Endothelial cell of umbilical vein (primary cell): ENCODE measurements at regions not wholly inside any gene's neighbourhood (a gene's known extent, or its start where the extent isn't known, plus 50 kb on each side); places are given as distances from the start of the nearest gene placed in this dataset.

ENCODE experiments used
- BruUV-seq: library from RNA; stranded (reverse); fragments of 400-500 nt; replicated peaks from 2 replicates; lab custom pipeline; 2021; lab: Mats Ljungman, UMichigan
- CTCF ChIA-PET: fragments of 300-600, 350-600 bp; sonication (Branson Sonifier 250); formaldehyde crosslinking; loops from one replicate; lab custom pipeline; 2021; ENCODE audit warnings: antibody characterized with exemption, inconsistent platforms; lab: Charles Lee
- POLR2A ChIA-PET: fragments of 300-600, 350-600 bp; sonication (Branson Sonifier 250); formaldehyde crosslinking; loops from one replicate; lab custom pipeline; 2021; ENCODE audit warnings: antibody characterized with exemption, inconsistent platforms; lab: Charles Lee
- DNase-seq: peaks from one replicate; pipeline ENCODE4 v3.0.0-alpha.2; 2011; ENCODE audit warnings: low read depth, low spot score
- FAIRE-seq: peaks from 2 replicates; lab custom pipeline; 2011; peaks lifted over from hg19 to GRCh38; lab: Jason Lieb, UNC
- H2AFZ ChIP-seq: 2 replicates; pipeline ENCODE4 v1.6.0; 2012; ENCODE audit warnings: low read depth, low read length, control low read depth, inconsistent platforms
- H3K27ac ChIP-seq: 2 replicates; pipeline ENCODE4 v1.5.1; 2011; ENCODE audit warnings: low read depth, mild to moderate bottlenecking, control low read depth, low read length, moderate library complexity; ENCODE audit not compliant: insufficient read depth
- H3K27me3 ChIP-seq, 2 experiments: 2 replicates each; pipeline versions ENCODE4 v1.6.0 to v1.6.1; 2011; ENCODE audit warnings: low read length in 2 of 2, mixed read lengths in 1 of 2; ENCODE audit not compliant: control insufficient read depth in 2 of 2, insufficient read depth in 2 of 2
- H3K36me3 ChIP-seq, 2 experiments: 2 replicates in 1 of 2; 3 replicates in 1 of 2; pipeline ENCODE4 v1.5.1; 2011; ENCODE audit warnings: low read length in 2 of 2, mild to moderate bottlenecking in 1 of 2, moderate library complexity in 1 of 2; ENCODE audit not compliant: control insufficient read depth in 2 of 2, insufficient read depth in 2 of 2; ENCODE audit errors: extremely low read depth in 1 of 2
- H3K4me1 ChIP-seq: 3 replicates; pipeline ENCODE4 v1.5.1; 2011; ENCODE audit warnings: mild to moderate bottlenecking, low read length; ENCODE audit not compliant: control insufficient read depth, insufficient read depth; ENCODE audit errors: extremely low read depth
- H3K4me2 ChIP-seq: 2 replicates; pipeline ENCODE4 v1.6.1; 2011; ENCODE audit warnings: low read length, control low read depth, mixed read lengths; ENCODE audit not compliant: insufficient read depth
- H3K4me3 ChIP-seq, 3 experiments: fragments of 200-600 bp in 1 of 3; sonication (generic), shearing (Covaris generic) in 1 of 3; replicated peaks in 1 of 3; 2 replicates each; pipeline ENCODE4 v1.5.1; 2011 to 2016; ENCODE audit warnings: control low read depth in 3 of 3, low read length in 3 of 3, mild to moderate bottlenecking in 2 of 3, inconsistent platforms in 1 of 3, low read depth in 1 of 3, moderate library complexity in 1 of 3; ENCODE audit not compliant: insufficient read depth in 1 of 3
- H3K79me2 ChIP-seq: 2 replicates; pipeline ENCODE4 v1.6.0; 2012; ENCODE audit warnings: low read length, inconsistent platforms; ENCODE audit not compliant: control insufficient read depth, insufficient read depth
- H3K9ac ChIP-seq: replicated peaks from 2 replicates; pipeline ENCODE3; 2011; ENCODE audit warnings: low read length, control low read depth; ENCODE audit not compliant: insufficient read depth; ENCODE audit errors: extremely low read depth
- H3K9me1 ChIP-seq: replicated peaks from 3 replicates; pipeline ENCODE4 v1.6.0; 2011; ENCODE audit warnings: mild to moderate bottlenecking, low read length; ENCODE audit not compliant: control insufficient read depth, insufficient read depth; ENCODE audit errors: extremely low read depth
- H3K9me3 ChIP-seq: replicated peaks from 2 replicates; pipeline ENCODE4 v1.5.1; 2012; ENCODE audit warnings: low read length, inconsistent platforms; ENCODE audit not compliant: control insufficient read depth, insufficient read depth
- H4K20me1 ChIP-seq: replicated peaks from 2 replicates; pipeline ENCODE3; 2011; ENCODE audit warnings: mild to moderate bottlenecking, low read length; ENCODE audit not compliant: control insufficient read depth, insufficient read depth; ENCODE audit errors: extremely low read depth
- CTCF ChIP-seq, 2 donors: IDR thresholded peaks; 1 replicate in 1 of 2; 2 replicates in 1 of 2; pipeline ENCODE4 v1.5.1; 2011; ENCODE audit warnings: low read length in 2 of 2, mild to moderate bottlenecking in 2 of 2, moderate library complexity in 2 of 2, control low read depth in 1 of 2, inconsistent platforms in 1 of 2, low read depth in 1 of 2; ENCODE audit not compliant: insufficient read depth in 1 of 2; ENCODE audit errors: extremely low read depth in 1 of 2
- EZH2 ChIP-seq: IDR thresholded peaks from 2 replicates; pipeline ENCODE4 v1.6.1; 2012; ENCODE audit warnings: borderline replicate concordance, low read depth, mild to moderate bottlenecking, moderate library complexity, low read length, inconsistent platforms; ENCODE audit not compliant: severe bottlenecking
- FOS ChIP-seq: IDR thresholded peaks from 2 replicates; pipeline ENCODE4 v1.6.1; 2011; ENCODE audit warnings: mild to moderate bottlenecking, low read length, moderate library complexity, borderline replicate concordance; ENCODE audit not compliant: insufficient read depth
- GATA2 ChIP-seq: IDR thresholded peaks from 2 replicates; pipeline ENCODE4 v1.7.0; 2011; ENCODE audit warnings: low read depth, mild to moderate bottlenecking, moderate library complexity, mixed read lengths, low read length; ENCODE audit not compliant: insufficient read length, insufficient read depth
- JUN ChIP-seq: IDR thresholded peaks from 2 replicates; pipeline ENCODE4 v1.6.1; 2011; ENCODE audit warnings: borderline replicate concordance, low read depth; ENCODE audit not compliant: insufficient read length, insufficient read depth
- MAX ChIP-seq: IDR thresholded peaks from 2 replicates; pipeline ENCODE4 v1.6.1; 2011; ENCODE audit not compliant: insufficient read depth, insufficient read length
- MYC ChIP-seq: IDR thresholded peaks from one replicate; pipeline ENCODE4 v1.6.1; 2011; ENCODE audit warnings: mild to moderate bottlenecking, low read depth, low read length
- POLR2A ChIP-seq: IDR thresholded peaks from 2 replicates; pipeline ENCODE4 v1.6.1; 2012; ENCODE audit warnings: low read depth, mild to moderate bottlenecking, control low read depth, low read length
- POLR2AphosphoS5 ChIP-seq: IDR thresholded peaks from 2 replicates; pipeline ENCODE4 v1.6.1; 2012; ENCODE audit warnings: low read depth, mild to moderate bottlenecking, control low read depth, low read length, moderate library complexity; ENCODE audit not compliant: insufficient read depth
- dilution Hi-C: fragments of 300-500 bp; cut with MboI; formaldehyde crosslinking; loops from one replicate; pipeline ENCODE4 v1.15.0; 2019; ENCODE audit warnings: low sequenced_read_pairs; ENCODE audit not compliant: extremely low pct_ligation_motif_present
- intact Hi-C: fragments of 100-400 bp; cut with micrococcal nuclease; formaldehyde crosslinking; loops from one replicate; pipeline ENCODE4 v1.10.0; 2022

GRCh38 chr2:21947046-21947445 is 823.3 kb downstream of the TDRD15 start:
- no peaks in the 10 kb centered on the region for H3K79me2 ChIP-seq
- H3K27me3 ChIP-seq, result no peaks in the 10 kb centered on the region
- H3K9ac ChIP-seq, result no peak overlapping the region
- dilution Hi-C loops (no loop called here), intact Hi-C loops (no loop called here)
- BruUV-seq, result no TSS peak
- no peaks in the 10 kb centered on the region for H3K9me1 ChIP-seq
- H3K9me3 ChIP-seq, result no peaks in the 10 kb centered on the region
- ChIA-PET CTCF (no interaction called here), POLR2A (no interaction called here)
- TF ChIP-seq JUN (no peak), GATA2 (no peak), MAX (no peak), FOS (no peak), CTCF (IDR thresholded peaks at IDR 0.05; ENCODE audit: extremely low read depth in 1 of 2, insufficient read depth in 1 of 2, low read depth in 1 of 2, low read length in 2 of 2) (no peak), MYC (no peak), EZH2 (no peak), POLR2A (no peak), POLR2AphosphoS5 (no peak)
- no peak overlapping the region for H3K4me2 ChIP-seq
- no peak overlapping the region for H2AFZ ChIP-seq
- no peaks in the 10 kb centered on the region for H3K36me3 ChIP-seq
- no peaks in the 10 kb centered on the region for H3K4me1 ChIP-seq
- FAIRE-seq, result no peak
- H4K20me1 ChIP-seq, result no peaks in the 10 kb centered on the region
- no peak overlapping the region for H3K4me3 ChIP-seq
- no peak for DNase-seq
- no peak overlapping the region for H3K27ac ChIP-seq
